GM12873 (cell line): ENCODE measurements at regions not wholly inside any gene's neighbourhood (a gene's known extent, or its start where the extent isn't known, plus 50 kb on each side); places are given as distances from the start of the nearest gene placed in this dataset.

Source experiments
- TF ChIP-seq, protein P1 (sequence below): IDR thresholded peaks from 2 replicates; pipeline ENCODE4 v1.5.1; 2012; ENCODE audit warnings: low read depth, mild to moderate bottlenecking, moderate library complexity, low read length, control low read depth; ENCODE audit not compliant: insufficient read depth; ENCODE audit errors: missing control alignments

DNA sequence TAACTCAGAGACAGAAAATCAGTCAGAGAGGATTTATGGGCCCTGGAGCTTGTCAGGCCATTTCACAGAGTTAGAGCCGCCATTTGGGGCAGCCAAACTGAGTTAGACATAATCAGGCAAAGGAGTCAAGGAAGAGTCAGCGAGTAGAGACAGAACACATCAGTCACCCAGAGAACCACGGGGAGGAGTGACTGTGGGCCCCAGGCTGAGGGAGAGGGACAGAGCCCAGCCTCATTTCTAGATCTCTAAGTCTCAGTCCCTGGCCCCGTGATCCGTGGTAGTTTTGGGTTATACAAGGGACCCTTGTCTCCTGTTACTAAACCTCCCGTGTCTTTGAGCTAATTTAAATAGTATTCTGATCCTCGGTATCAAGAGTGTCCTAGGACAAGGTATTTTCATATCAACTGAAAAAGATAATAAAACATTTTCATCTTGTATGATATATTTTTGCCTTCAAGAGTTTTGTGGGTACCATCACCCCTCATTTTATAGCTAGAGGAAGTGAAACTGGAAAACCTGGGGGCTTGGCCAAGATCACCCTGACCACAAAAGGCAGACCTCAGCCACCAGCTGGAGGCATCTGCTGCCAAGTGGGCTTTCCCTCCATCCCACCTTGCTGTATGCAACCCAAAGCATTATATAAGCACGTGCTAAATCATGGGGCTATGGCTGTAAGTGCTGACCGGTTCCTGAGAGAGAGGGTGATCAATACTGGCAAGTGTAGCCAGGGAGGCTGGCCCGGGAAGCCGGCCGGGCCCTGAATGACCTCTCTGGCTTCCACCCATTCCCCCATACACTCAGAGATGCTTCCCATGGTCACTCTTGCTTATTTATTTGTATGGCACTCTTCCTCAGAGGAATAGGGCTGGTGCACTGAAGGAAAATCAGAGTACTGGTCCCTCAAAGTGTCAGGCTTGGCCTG lies 204.1 kb downstream of the BCOR start:
- TF ChIP-seq, protein P1, sequence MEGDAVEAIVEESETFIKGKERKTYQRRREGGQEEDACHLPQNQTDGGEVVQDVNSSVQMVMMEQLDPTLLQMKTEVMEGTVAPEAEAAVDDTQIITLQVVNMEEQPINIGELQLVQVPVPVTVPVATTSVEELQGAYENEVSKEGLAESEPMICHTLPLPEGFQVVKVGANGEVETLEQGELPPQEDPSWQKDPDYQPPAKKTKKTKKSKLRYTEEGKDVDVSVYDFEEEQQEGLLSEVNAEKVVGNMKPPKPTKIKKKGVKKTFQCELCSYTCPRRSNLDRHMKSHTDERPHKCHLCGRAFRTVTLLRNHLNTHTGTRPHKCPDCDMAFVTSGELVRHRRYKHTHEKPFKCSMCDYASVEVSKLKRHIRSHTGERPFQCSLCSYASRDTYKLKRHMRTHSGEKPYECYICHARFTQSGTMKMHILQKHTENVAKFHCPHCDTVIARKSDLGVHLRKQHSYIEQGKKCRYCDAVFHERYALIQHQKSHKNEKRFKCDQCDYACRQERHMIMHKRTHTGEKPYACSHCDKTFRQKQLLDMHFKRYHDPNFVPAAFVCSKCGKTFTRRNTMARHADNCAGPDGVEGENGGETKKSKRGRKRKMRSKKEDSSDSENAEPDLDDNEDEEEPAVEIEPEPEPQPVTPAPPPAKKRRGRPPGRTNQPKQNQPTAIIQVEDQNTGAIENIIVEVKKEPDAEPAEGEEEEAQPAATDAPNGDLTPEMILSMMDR, result no peak

DNA sequence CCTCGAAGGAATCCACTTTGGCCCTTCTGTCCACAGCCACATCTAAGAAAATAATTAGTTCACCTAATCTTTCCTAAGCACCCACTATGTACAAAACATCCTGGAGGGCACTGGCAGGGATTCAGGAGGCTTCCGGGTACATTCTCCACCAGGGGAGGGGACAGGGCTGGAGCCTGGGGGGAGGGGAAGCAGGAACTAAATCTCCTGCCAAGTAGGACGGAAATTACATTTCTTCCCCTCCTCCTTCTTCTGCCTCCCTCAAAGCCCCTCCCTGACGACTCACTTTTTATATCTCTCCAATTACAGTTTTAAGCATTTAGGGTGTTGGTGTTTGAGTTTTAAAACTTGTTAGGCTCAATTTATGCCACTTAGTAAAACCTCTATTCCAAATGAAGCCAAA lies 203.1 kb downstream of the BCOR start:
- TF ChIP-seq, protein P1, result no peak

DNA sequence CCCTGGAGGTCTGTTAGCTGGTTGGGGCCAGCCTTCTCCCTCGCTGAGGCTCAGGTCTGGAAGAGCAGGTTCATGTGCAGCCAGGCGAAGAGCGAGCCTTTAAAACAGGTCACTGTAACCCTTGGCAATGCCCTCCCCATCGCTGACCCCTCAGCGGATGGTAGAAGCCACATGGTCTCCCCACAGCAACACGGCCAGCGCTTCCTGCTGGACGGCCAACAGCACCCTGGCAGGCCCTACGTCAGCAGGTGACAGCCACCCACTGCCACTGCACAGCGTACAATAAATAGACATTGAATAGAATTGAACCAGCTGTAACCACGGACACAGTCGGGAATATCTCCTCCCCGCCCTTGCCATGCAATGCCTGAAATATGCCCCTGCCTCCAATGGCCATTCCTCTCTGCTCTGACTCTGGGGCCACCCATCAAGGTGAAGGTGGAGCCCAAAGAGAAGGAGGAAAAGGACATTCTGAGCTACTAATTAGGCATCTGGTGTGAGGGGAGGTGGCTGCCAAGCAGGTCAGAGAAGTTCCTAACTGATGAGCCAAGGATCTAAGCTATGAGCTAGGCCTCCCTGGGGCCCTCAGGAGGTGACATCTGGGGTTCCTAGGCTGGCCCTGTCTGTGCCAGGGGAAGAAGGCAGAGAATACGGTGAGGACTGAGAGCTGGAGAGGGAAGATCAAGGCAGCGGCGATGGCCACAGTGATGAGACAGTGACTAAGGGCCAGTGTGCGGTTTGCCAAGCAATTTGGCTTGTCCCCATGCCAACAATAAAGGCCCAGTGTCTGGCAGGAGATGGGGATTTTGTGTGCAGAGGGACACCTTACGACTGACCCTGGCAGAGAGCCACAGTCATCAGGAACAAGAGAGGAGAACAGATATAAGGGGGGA lies 202.3 kb downstream of the BCOR start:
- TF ChIP-seq, protein P1, result no peak

DNA sequence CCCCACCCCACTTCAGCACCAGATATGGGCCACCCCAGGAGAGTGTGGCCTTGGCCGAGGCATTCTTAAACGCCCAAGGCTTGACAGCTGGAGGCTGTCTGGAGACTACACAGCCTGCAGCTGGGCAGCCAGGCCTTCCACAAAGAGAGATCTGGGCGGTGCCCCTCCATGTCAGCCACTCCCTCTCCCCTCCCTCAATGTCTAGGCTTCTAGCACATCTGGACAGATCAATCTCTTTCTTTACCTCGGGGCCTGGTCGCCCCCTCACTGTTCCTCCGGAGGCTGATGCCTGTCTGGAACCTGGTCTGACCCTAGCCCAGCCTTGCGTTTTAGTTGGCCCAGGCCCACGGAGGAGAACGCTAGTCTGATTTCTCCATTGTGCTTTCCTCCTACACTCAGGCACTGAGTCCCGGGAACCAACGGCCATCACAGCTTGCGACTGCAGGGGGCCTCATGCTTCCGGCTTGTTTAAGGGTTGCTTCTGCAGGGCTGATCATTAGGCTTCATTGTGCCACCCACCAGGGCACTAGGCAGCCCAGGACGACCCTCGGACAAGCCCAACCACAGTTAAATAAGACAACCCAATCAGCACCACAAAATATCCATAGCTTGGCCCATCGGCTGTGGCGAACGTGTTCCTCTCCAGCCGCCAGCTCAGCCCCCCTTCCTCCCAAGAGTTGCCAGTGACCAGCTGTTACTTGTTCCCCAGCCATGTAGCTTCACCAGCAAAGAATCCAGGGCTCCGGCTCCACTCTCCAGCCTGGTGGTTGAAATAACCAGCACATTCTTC lies 200.6 kb downstream of the BCOR start:
- TF ChIP-seq, protein P1, result no peak

DNA sequence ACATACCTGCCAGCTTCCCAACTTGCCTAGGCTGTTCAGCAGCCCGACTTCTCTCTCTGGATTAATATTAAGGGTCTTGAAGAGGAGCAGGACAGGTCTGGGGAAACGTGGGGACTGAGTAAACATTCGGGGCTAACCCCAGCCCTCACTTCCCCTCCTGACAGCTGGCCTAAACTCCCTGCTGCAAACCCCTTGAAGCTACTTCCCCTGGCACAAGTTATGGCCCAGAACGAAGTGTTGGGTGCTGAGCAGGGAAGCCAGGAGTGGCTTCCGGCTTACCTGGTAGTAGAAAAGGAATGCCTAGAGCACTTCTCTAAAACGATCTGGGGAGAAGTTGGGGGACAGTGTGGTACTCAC lies 200.0 kb downstream of the BCOR start:
- TF ChIP-seq, protein P1, result no peak

DNA sequence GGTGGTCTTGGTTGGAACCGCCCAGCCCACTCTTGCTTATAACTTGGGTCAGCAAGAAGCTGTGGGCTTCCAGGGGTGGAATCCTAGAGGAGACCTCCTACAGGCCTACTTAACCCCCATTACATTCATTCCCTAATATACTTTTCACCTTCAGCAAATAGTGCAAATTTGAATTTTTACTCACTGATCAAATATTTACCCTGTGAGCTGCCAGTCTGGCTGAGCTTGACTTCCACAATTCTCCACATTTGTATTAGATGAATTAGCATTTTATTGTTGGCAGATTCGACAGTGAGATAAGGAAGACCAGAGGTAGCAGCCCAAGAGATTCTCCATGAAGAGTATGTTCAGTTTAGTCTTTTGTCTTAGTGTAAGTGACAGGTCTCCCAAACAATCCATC lies 199.6 kb downstream of the BCOR start:
- TF ChIP-seq, protein P1, result no peak
